HL-60 (cell line): ENCODE measurements at regions not wholly inside any gene's neighbourhood (a gene's known extent, or its start where the extent isn't known, plus 50 kb on each side); places are given as distances from the start of the nearest gene placed in this dataset.

ENCODE experiments used
- DNase-seq, 2 experiments: peaks; one replicate each; pipeline ENCODE4 v3.0.0-alpha.2; 2010 to 2020; ENCODE audit warnings: low read depth in 1 of 2, low spot score in 1 of 2
- H3K27ac ChIP-seq: fragments of 250-450 bp; sonication (Bioruptor Pico); replicated peaks from 2 replicates; pipeline ENCODE4 v1.5.1; 2020; ENCODE audit warnings: mild to moderate bottlenecking, moderate library complexity
- H3K27me3 ChIP-seq: fragments of 250-450 bp; sonication (Bioruptor Pico); 2 replicates; pipeline ENCODE4 v1.5.1; 2021; ENCODE audit warnings: mild to moderate bottlenecking, moderate library complexity; ENCODE audit not compliant: insufficient read depth, poor library complexity, severe bottlenecking
- H3K4me3 ChIP-seq: replicated peaks from 2 replicates; pipeline ENCODE4 v1.5.1; 2011; ENCODE audit warnings: mild to moderate bottlenecking, control low read depth, low read length; ENCODE audit not compliant: insufficient read depth
- GABPA ChIP-seq: IDR thresholded peaks from 2 replicates; pipeline ENCODE4 v1.6.1; 2012; ENCODE audit warnings: low read depth
- POLR2AphosphoS5 ChIP-seq: IDR thresholded peaks from 2 replicates; pipeline ENCODE4 v1.6.1; 2012; ENCODE audit warnings: low read depth
- SPI1 ChIP-seq: IDR thresholded peaks from 2 replicates; pipeline ENCODE4 v1.6.1; 2012; ENCODE audit warnings: low read depth, mild to moderate bottlenecking, borderline replicate concordance
- TF ChIP-seq, protein P1 (sequence below): IDR thresholded peaks from 2 replicates; pipeline ENCODE4 v1.6.1; 2012; ENCODE audit warnings: low read depth; ENCODE audit not compliant: insufficient replicate concordance
- TF ChIP-seq, protein P2 (sequence below): IDR thresholded peaks from one replicate; pipeline ENCODE4 v1.5.1; 2011; ENCODE audit warnings: low read length, control low read depth, inconsistent platforms; ENCODE audit not compliant: insufficient read depth

DNA sequence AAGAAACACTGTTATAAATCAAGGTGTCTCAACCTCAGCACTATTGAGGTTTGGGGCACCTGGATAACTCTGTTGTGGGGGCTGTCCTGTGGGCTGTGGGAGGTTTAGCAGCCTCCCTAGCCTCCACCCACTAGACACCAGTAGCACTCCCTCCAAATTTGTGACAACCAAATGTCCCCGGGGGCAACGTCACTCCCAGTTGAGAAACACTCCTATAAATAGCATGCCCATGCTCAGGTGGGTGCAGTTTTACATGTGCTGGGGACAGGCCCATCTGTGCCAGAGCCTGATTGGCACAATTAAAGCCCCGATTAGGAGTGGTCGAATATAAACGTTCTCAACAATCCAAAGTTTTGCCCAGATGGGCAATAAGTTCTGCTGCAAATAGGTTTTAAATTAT, 78.9 kb downstream of the FAM50B start:
- Histone ChIP-seq H3K27me3 (no peaks in the 10 kb centered on the region), H3K27ac (no peak overlapping the region), H3K4me3 (no peak overlapping the region)
- TF ChIP-seq SPI1 = no peak
- TF ChIP-seq, protein P1, sequence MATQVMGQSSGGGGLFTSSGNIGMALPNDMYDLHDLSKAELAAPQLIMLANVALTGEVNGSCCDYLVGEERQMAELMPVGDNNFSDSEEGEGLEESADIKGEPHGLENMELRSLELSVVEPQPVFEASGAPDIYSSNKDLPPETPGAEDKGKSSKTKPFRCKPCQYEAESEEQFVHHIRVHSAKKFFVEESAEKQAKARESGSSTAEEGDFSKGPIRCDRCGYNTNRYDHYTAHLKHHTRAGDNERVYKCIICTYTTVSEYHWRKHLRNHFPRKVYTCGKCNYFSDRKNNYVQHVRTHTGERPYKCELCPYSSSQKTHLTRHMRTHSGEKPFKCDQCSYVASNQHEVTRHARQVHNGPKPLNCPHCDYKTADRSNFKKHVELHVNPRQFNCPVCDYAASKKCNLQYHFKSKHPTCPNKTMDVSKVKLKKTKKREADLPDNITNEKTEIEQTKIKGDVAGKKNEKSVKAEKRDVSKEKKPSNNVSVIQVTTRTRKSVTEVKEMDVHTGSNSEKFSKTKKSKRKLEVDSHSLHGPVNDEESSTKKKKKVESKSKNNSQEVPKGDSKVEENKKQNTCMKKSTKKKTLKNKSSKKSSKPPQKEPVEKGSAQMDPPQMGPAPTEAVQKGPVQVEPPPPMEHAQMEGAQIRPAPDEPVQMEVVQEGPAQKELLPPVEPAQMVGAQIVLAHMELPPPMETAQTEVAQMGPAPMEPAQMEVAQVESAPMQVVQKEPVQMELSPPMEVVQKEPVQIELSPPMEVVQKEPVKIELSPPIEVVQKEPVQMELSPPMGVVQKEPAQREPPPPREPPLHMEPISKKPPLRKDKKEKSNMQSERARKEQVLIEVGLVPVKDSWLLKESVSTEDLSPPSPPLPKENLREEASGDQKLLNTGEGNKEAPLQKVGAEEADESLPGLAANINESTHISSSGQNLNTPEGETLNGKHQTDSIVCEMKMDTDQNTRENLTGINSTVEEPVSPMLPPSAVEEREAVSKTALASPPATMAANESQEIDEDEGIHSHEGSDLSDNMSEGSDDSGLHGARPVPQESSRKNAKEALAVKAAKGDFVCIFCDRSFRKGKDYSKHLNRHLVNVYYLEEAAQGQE = no peak
- TF ChIP-seq POLR2AphosphoS5 = no peak
- TF ChIP-seq GABPA = no peak
- TF ChIP-seq, protein P2, sequence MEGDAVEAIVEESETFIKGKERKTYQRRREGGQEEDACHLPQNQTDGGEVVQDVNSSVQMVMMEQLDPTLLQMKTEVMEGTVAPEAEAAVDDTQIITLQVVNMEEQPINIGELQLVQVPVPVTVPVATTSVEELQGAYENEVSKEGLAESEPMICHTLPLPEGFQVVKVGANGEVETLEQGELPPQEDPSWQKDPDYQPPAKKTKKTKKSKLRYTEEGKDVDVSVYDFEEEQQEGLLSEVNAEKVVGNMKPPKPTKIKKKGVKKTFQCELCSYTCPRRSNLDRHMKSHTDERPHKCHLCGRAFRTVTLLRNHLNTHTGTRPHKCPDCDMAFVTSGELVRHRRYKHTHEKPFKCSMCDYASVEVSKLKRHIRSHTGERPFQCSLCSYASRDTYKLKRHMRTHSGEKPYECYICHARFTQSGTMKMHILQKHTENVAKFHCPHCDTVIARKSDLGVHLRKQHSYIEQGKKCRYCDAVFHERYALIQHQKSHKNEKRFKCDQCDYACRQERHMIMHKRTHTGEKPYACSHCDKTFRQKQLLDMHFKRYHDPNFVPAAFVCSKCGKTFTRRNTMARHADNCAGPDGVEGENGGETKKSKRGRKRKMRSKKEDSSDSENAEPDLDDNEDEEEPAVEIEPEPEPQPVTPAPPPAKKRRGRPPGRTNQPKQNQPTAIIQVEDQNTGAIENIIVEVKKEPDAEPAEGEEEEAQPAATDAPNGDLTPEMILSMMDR = no peak
- DNase-seq = no peak

DNA sequence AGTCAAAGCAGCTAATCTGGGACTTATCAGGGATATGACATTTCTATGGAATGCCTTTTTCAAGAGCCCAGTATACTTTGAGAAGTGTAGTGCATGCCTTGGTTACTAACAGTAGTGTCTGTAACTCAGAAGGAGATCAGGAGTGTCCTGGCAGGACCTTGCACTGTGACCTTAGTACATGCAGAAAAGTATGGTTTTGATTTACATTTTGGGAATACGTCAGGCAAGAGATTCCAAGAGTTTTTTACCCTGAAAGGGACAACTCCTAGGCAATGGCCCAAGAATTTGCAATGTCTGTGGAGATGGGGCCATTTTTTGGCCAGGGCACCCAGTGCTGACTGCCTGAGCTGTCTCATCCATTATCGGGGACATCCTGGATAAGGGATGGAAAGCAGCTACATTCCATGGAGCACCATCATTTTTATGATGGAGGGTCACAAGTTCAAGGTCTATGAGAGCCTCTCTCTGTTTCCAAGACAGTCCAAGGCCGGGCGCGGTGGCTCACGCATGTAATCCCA, 80.2 kb downstream of the FAM50B start:
- Histone ChIP-seq H3K27ac (no peak overlapping the region), H3K27me3 (no peaks in the 10 kb centered on the region), H3K4me3 (no peak overlapping the region)
- TF ChIP-seq, protein P1 = no peak
- no peak for TF ChIP-seq POLR2AphosphoS5
- TF ChIP-seq, protein P2 = no peak
- no peak for TF ChIP-seq GABPA
- TF ChIP-seq SPI1 = no peak
- DNase-seq = no peak

DNA sequence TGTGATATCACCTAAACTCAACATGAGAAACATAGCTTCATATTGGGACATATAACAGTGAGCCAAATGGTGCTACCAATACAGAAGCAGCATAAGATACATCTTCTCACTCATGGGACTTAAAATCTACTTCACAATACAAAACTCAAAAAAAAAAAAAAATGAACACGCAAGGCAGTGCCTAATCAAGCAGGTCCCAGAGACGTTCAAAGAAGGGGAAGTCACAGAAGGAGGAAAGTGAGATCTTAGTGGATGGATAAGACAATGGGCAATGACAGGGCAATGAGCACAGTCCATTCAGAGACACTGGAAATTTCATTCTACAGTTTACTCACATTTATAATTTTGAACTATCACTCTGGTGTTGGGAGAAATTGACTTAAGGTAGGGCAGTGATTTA, 88.3 kb downstream of the FAM50B start:
- DNase-seq = no peak

More for the DNA sequence above, 88.3 kb downstream of the FAM50B start:
- no peak for TF ChIP-seq GABPA
- TF ChIP-seq, protein P2 = no peak
- TF ChIP-seq, protein P1 = no peak
- TF ChIP-seq SPI1 = no peak
- no peak for TF ChIP-seq POLR2AphosphoS5
- Histone ChIP-seq H3K27ac (no peak overlapping the region), H3K4me3 (no peak overlapping the region), H3K27me3 (peaks cover 23% of the 10 kb centered on the region)
